H54 (cell line): ENCODE measurements at regions not wholly inside any gene's neighbourhood (a gene's known extent, or its start where the extent isn't known, plus 50 kb on each side); places are given as distances from the start of the nearest gene placed in this dataset.

ENCODE experiments used
- DNase-seq: peaks from one replicate; pipeline ENCODE4 v3.0.0; 2011; ENCODE audit warnings: low spot score, mixed read lengths; ENCODE audit not compliant: insufficient read length
- FAIRE-seq: peaks from 3 replicates; lab custom pipeline; 2011; peaks lifted over from hg19 to GRCh38; lab: Jason Lieb, UNC
- POLR2A ChIP-seq: IDR thresholded peaks from 2 replicates; pipeline ENCODE4 v1.6.1; 2011; ENCODE audit warnings: low read depth, mild to moderate bottlenecking, low read length

DNA sequence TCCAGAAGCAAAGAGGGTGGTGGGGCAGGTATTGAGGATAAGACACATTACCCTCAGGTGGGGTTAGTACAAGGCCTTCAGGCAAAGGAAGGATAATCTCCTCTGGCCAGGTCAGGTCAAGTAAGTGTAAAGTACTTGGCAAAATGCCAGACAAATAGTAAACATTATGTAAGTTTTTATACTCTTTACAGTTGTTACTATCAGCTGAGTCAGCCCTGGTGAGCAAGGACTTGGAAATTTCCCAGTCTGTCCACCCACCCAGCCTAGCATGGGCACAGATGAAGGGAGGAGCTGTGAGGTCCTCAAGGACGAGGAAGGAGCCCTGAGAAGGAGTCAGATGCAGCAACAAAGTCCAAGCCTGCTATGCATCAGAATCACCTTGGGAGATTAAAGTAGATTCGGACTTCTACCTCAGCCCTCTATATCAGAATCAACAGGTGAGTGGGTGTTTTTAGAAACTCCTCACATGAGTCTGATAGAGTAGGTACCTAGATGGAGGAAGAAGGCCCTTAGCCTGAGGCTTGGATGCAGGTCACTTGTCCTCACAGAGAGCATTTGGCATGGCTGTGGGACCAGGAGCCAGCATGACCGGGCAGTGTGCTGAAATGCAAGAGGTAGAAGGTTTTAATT, 50.2 kb upstream of the BARX1 start:
- FAIRE-seq (peak; percentile 50), DNase-seq (no peak)
- TF ChIP-seq POLR2A, result no peak
